Parathyroid adenoma (tissue), 2 donors: ENCODE measurements at regions not wholly inside any gene's neighbourhood (a gene's known extent, or its start where the extent isn't known, plus 50 kb on each side); places are given as distances from the start of the nearest gene placed in this dataset.

ENCODE experiments used
- H2AFZ ChIP-seq: fragments of 300-600 bp; sonication (generic); one replicate; pipeline ENCODE4 v1.7.0; 2017; ENCODE audit warnings: antibody characterized with exemption, mild to moderate bottlenecking
- H3K27ac ChIP-seq: fragments of 300-600 bp; sonication (generic); one replicate; pipeline ENCODE4 v1.7.0; 2017
- H3K27me3 ChIP-seq: fragments of 300-600 bp; sonication (generic); one replicate; pipeline ENCODE4 v1.7.0; 2017; ENCODE audit warnings: low read length; ENCODE audit not compliant: control insufficient read depth, insufficient read depth
- H3K36me3 ChIP-seq: fragments of 300-600 bp; sonication (generic); one replicate; pipeline ENCODE4 v1.7.0; 2017; ENCODE audit warnings: low read length; ENCODE audit not compliant: control insufficient read depth, insufficient read depth
- H3K4me1 ChIP-seq: fragments of 300-600 bp; sonication (generic); one replicate; pipeline ENCODE4 v1.7.0; 2017; ENCODE audit warnings: control low read depth
- H3K4me2 ChIP-seq: fragments of 300-600 bp; sonication (generic); one replicate; pipeline ENCODE4 v1.7.0; 2017; ENCODE audit warnings: low read length
- H3K4me3 ChIP-seq: fragments of 300-600 bp; sonication (generic); one replicate; pipeline ENCODE4 v1.7.0; 2017; ENCODE audit warnings: low read depth, low read length
- H3K79me2 ChIP-seq: fragments of 300-600 bp; sonication (generic); one replicate; pipeline ENCODE4 v1.7.0; 2017; ENCODE audit warnings: control low read depth
- H3K9ac ChIP-seq: fragments of 300-600 bp; sonication (generic); one replicate; pipeline ENCODE4 v1.7.0; 2017; ENCODE audit warnings: mild to moderate bottlenecking
- H3K9me3 ChIP-seq: fragments of 300-600 bp; sonication (generic); one replicate; pipeline ENCODE4 v1.7.0; 2017; ENCODE audit warnings: low read length; ENCODE audit not compliant: control insufficient read depth
- TF ChIP-seq, protein P1 (sequence below): fragments of 300-600 bp; sonication (generic); IDR thresholded peaks from one replicate; pipeline ENCODE4 v1.7.0; 2017; ENCODE audit warnings: antibody characterized with exemption, mild to moderate bottlenecking
- donor health status: primary hyperparathyroidism.

DNA sequence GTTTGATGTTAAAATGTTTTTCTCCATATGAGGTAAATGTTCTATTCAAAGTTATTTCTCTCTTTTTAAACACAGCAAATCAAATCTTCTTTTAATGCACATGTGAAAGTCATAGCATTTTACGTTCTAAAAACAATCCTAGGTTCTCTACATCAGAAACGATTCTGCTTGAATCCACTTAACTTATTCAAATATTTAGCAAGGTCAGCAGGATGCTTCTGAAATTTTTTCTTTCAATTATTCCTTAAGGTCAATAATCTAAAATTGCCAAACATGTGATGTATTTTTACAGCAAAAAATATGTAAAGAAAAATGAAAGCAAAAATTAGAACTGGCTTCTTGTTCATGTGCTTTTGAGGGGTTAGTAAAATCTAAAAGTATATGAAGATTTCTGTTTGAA is 106.7 kb downstream of the TM2D1 start:
- H3K36me3 ChIP-seq, result no peaks in the 10 kb centered on the region

DNA sequence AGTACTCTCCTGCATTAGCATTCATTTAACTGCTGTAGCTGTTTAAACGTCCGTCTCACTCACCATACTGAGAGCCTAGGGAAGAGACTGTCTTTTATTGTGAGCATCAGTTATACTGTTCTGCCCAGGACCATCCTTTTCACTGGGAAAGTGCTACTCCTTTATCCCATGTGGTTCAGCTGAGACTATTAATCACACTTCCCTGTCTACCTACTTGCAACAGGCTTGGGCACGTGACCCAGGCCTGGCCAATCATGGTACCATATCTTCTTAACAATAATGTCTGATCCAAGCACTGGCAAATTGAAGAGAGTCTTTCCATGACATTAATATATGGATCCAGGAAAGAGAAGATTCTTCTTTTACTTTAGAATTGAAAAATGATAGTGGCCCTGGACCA is 108.1 kb downstream of the TM2D1 start:
- no peak overlapping the region for H3K4me3 ChIP-seq

More for the DNA sequence above, 106.7 kb downstream of the TM2D1 start:
- no peaks in the 10 kb centered on the region for H3K79me2 ChIP-seq
- no peak overlapping the region for H3K27ac ChIP-seq
- TF ChIP-seq, protein P1, sequence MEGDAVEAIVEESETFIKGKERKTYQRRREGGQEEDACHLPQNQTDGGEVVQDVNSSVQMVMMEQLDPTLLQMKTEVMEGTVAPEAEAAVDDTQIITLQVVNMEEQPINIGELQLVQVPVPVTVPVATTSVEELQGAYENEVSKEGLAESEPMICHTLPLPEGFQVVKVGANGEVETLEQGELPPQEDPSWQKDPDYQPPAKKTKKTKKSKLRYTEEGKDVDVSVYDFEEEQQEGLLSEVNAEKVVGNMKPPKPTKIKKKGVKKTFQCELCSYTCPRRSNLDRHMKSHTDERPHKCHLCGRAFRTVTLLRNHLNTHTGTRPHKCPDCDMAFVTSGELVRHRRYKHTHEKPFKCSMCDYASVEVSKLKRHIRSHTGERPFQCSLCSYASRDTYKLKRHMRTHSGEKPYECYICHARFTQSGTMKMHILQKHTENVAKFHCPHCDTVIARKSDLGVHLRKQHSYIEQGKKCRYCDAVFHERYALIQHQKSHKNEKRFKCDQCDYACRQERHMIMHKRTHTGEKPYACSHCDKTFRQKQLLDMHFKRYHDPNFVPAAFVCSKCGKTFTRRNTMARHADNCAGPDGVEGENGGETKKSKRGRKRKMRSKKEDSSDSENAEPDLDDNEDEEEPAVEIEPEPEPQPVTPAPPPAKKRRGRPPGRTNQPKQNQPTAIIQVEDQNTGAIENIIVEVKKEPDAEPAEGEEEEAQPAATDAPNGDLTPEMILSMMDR, result no peak
- no peaks in the 10 kb centered on the region for H3K4me1 ChIP-seq
- H2AFZ ChIP-seq, result no peak overlapping the region
- no peaks in the 10 kb centered on the region for H3K27me3 ChIP-seq
- H3K4me2 ChIP-seq, result no peak overlapping the region
- H3K9ac ChIP-seq, result no peak overlapping the region
- no peak overlapping the region for H3K4me3 ChIP-seq
- H3K9me3 ChIP-seq, result no peaks in the 10 kb centered on the region

DNA sequence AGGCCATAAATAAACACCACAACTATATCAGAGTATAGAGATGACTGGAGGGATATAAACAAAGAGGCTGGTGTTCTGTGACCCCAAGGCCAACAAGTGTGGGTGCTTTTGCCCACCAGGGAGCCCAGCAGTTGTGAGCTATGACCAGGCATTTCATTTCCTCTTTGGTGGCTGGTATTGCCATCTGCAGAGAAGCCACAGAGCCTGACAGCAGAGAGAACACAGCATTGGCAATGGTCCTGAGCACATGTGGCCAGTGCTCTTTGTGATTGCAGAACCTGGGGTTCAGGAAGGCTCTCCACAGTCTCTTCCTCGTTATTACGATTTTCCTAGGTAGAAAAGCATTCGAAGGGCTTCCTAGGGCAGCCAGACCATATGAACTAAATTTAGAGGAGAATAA is 112.3 kb downstream of the TM2D1 start:
- TF ChIP-seq, protein P1, result no peak
- Histone ChIP-seq H3K4me3 (no peak overlapping the region), H3K79me2 (no peaks in the 10 kb centered on the region), H3K4me2 (no peak overlapping the region), H2AFZ (no peak overlapping the region), H3K27me3 (no peaks in the 10 kb centered on the region), H3K27ac (no peak overlapping the region), H3K9me3 (no peaks in the 10 kb centered on the region), H3K9ac (no peak overlapping the region), H3K4me1 (no peaks in the 10 kb centered on the region), H3K36me3 (no peaks in the 10 kb centered on the region)

More for the DNA sequence above, 108.1 kb downstream of the TM2D1 start:
- Histone ChIP-seq H3K36me3 (no peaks in the 10 kb centered on the region), H2AFZ (no peak overlapping the region), H3K9ac (no peak overlapping the region), H3K27ac (no peak overlapping the region), H3K79me2 (no peaks in the 10 kb centered on the region), H3K4me1 (no peaks in the 10 kb centered on the region), H3K27me3 (no peaks in the 10 kb centered on the region), H3K4me2 (no peak overlapping the region), H3K9me3 (no peaks in the 10 kb centered on the region)
- TF ChIP-seq, protein P1, result no peak

DNA sequence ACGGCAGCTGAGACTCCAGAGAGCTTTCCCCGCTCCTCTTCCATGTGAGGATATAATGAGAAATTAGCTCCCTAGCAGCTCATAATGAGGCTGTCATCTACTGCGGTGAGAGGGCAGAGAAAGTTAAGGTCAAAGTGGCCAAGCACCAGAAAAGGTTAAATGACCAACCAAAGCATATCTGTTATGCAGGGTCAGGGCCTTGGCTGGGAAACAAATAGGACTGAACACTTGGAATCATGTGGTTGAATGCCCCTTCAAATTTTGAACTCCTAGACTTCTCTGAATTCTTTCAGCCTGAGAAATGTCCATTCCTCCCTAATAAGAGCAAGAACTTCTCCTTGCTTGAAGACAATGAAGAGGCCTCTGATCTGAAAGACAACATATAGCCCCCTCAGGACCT is 115.9 kb downstream of the TM2D1 start:
- Histone ChIP-seq H3K4me3 (no peak overlapping the region), H2AFZ (no peak overlapping the region), H3K9ac (no peak overlapping the region), H3K4me1 (no peaks in the 10 kb centered on the region), H3K9me3 (no peaks in the 10 kb centered on the region), H3K27ac (no peak overlapping the region), H3K4me2 (no peak overlapping the region), H3K27me3 (no peaks in the 10 kb centered on the region), H3K79me2 (no peaks in the 10 kb centered on the region), H3K36me3 (no peaks in the 10 kb centered on the region)
- TF ChIP-seq, protein P1, result no peak

DNA sequence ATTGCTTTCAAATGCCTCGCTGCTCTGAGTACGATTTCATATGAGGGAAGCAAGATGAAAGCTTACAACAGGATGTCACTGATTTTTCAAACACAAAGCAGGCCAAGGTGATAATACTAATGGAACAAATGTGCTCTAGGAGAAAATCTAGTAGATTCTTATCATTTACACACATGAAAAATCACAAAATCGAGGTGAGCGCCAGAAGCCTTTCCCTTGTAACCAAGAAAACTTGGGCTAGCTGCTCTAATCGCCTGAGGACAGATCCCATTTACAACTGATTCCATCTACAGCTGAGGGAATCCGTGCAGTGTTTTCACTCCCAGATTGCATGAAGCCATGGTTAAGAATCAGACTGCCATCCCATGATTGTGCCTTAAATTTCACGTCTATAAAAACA is 117.5 kb downstream of the TM2D1 start:
- Histone ChIP-seq H3K36me3 (no peaks in the 10 kb centered on the region), H3K4me2 (no peak overlapping the region), H3K4me1 (no peaks in the 10 kb centered on the region), H3K9me3 (no peaks in the 10 kb centered on the region), H3K9ac (no peak overlapping the region), H2AFZ (no peak overlapping the region), H3K27me3 (no peaks in the 10 kb centered on the region), H3K27ac (peak overlapping the region; percentile 15), H3K4me3 (no peak overlapping the region), H3K79me2 (no peaks in the 10 kb centered on the region)
- TF ChIP-seq, protein P1, result no peak
